GM21367 (cell line): ENCODE measurements at regions not wholly inside any gene's neighbourhood (a gene's known extent, or its start where the extent isn't known, plus 50 kb on each side); places are given as distances from the start of the nearest gene placed in this dataset.
A peak's percentile ranks its signal among the peaks of the same experiment; 100 is the strongest.
"Not testable (repeated sequence)": the region's sequence is repeated elsewhere in the genome, so short reads cannot be mapped to it uniquely, and the experiment has no call there.

Source experiments
- ATAC-seq: cut with Tn5 transposase; IDR thresholded peaks from one replicate; pipeline ENCODE4 v1.9.1; 2021; ENCODE audit not compliant: unreplicated experiment

GRCh38 chr5:108532129-108532445 lies 150.2 kb upstream of the FBXL17 start:
- not testable (repeated sequence) for ATAC-seq

DNA sequence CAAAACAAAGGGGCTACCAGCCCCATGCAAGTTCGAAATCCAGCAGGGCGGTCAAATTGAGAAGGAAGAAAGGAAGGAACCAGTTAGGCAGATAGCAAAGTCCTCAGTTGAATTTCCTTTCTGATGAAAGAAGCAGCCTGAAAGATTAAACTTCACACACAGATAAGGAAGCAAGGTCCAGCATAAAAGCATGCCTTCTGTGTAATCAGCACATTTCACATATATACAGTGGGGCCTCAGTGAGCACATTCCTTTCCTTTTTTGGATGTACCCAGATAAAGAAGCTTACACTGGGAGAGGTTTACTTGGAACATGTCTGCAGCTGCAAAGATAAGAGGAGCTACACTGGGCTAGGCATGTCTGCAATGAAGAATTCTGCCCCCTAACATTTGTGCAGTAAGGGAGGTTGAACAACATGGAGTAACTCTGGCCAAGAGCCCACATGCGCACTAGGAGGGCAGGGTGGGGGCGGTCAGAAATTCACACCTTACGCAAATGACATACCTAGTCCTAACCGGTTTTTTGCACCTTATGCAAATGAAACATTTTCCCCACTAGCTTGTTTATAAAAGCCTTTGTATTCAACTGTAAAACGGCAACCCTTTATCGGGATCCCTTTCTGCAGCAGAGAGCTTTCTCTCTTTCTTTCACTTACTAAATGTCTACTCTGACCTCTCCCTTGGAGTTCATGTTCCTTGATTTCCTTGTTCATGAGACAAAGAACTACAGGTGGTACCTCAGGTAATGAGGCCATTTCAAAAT lies 149.7 kb upstream of the FBXL17 start:
- no peak for ATAC-seq

- ATAC-seq = no peak
Measured at GRCh38 chr5:108530706-108531105, 148.8 kb upstream of the FBXL17 start.

- no peak for ATAC-seq
Measured at GRCh38 chr5:108529381-108529780, 147.5 kb upstream of the FBXL17 start.

GRCh38 chr5:108528655-108529054 lies 146.8 kb upstream of the FBXL17 start:
- ATAC-seq = no peak

GRCh38 chr5:108524564-108524963 lies 142.7 kb upstream of the FBXL17 start:
- ATAC-seq = no peak

GRCh38 chr5:108523360-108523759 lies 141.5 kb upstream of the FBXL17 start:
- peak; percentile 27 for ATAC-seq

DNA sequence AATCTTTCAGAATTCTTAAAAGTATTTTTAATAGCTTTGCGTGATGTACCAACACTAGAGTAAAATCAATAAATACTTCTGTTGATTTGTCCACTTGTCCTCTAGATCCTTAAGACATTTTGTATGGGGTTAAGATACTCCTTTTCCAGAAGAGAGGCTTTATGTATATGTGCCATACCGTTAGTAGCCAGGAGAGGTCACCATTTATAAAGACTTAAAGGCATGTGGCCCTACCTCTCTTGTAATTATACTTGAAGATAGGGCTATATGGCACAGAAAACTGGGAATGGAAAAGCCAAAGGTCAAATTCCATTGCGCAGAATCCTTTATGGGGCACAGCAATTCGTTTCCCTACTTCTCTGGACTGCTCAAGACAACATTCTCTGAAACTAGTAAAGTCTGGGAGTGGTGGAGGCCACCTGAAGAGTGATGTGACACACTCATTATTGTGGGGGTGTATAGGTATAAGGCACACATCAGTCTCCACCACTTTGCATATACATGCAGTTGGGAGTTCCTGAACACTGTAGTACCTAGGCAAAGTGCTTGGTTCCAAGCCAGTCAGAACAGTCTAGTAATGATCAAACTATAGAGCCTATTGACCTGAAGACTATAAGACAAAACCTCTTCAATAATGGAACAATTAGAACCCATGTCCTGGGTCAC lies 140.1 kb upstream of the FBXL17 start:
- peak; percentile 42 for ATAC-seq

DNA sequence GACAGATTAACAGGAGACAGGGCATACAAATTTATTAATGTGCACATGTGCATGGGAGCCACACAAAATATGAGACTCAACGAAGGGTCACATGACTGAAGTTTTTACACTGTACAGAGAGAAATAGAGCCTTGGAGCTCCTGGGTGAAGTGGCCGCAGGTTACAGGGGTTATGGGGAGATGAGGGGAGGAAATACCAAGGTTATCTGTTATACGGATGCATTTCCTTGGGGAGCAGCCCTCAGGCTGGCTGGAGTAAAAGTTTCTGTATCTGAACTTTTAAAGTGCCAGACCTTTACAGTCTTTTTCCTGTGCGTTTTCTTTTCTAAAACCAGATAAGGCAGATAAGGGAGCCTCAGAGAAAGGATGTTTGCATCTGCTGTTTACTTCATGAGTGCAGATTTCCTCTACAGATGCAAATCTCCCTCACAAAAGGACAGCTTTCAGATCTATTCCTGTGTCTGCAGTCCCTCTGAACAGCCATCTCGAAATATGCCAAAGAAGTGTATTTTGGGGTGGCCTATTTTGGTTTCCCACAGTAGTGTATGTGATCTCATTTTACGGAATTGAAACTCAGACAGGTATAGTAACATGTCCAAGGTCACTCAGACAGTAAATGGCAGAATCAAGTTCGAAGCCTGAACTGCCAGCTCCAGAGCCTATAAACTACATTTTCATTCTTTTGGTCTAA lies 139.3 kb upstream of the FBXL17 start:
- peak; percentile 86 for ATAC-seq

- no peak for ATAC-seq
Measured at GRCh38 chr5:108516785-108517184, 134.9 kb upstream of the FBXL17 start.

GRCh38 chr5:108515517-108516105 lies 133.7 kb upstream of the FBXL17 start:
- no peak for ATAC-seq

- ATAC-seq = no peak
Measured at GRCh38 chr5:108508979-108509378, 127.1 kb upstream of the FBXL17 start.

DNA sequence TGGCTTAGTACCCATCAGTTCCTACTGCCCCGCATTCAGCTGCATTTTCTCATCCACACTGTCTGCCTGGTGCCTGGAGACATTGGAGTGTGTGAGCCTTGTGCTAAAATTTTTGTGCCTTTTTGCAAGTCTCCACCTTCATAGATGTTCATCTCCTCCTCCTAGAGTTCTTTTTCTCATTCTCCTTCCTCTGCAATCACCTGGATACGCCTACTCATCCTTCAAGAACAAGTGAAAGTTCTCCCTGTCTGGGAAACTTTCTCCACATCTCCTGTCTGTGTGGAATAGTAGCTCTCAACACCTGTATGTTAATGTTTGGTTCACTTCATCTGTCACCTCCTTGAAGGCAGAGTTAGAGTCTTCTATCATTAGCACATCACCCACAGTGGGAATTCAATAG lies 125.7 kb upstream of the FBXL17 start:
- ATAC-seq = no peak

DNA sequence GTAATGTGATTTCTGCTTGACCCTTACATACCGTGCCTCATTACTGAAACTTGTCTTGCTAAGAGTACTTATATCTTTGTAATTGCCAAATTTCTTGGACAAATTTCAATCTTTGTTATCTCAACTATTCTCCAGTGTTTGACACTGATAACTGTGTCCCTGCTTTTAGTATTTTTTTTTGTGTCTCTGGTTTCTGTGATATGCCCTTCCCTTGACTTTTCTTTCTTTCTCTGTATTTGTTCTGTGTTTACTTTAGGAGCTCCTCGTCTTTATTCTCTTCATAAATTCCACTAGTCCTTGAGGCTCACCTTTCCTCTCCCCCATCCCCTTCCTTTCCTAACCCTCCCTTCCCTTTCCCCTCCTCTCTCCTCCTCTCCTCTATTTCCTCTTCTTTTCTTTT lies 123.7 kb upstream of the FBXL17 start:
- ATAC-seq = no peak

DNA sequence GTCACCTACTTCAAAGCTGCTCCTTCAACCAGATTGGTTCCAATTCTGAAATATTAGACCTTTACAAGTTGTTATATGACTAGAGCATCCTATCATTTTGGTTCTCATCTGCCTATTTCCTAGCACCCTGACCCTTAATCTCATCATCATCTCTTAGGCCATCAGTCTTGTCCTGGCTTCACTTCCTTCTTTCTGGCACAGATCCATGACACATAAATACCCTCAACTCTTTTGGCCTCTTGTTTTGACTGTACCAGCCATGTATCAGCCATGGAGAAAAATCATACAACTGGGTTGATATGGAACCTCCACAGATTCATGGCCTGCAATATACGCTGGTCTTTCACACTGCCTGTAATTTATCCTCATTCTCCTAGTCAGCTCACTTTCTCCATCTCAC lies 123.1 kb upstream of the FBXL17 start:
- no peak for ATAC-seq

- no peak for ATAC-seq
Measured at GRCh38 chr5:108503986-108504385, 122.1 kb upstream of the FBXL17 start.

GRCh38 chr5:108495615-108496014 lies 113.7 kb upstream of the FBXL17 start:
- not testable (repeated sequence) for ATAC-seq

DNA sequence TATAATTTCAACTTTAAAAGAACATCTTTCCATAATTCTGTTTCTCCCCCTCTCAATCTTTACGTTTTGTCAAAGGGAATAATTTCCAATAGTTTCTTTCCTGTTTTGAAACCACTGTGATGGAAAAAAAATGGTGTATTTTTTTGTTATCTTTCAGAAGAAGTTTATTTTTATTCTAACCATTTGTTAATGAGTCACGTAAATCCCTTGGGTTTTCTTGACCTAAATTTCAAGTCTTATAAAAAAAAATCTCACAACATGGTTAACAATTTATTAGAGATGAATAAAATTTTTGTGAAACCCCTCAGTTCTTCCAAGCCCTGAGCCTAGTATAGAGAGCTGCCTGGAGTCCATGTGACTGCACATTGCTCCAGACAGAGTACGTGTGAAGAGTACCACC lies 106.1 kb upstream of the FBXL17 start:
- no peak for ATAC-seq

GRCh38 chr5:108484035-108484434 lies 102.1 kb upstream of the FBXL17 start:
- no peak for ATAC-seq

GRCh38 chr5:108481355-108481931 lies 99.5 kb upstream of the FBXL17 start:
- ATAC-seq = peak; percentile 65

DNA sequence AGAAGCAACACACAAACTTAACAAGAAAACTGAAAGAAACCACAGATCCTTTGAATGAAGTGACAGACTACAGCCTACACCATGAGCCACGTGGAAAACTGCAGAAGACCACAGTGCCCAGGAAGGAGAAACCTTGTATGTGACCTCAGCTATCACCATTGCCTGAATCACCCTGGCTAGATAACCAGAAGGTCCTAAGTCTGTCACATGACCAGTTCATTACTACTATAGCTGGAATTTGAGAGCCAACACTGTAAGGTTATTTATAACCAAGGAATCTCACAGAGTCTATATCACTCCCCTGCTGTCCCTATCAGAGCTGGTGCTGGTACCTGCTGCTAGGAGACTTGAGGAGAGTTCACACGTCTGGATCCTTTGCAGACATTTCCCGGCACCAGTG lies 90.3 kb upstream of the FBXL17 start:
- ATAC-seq = no peak
